GM19324 (cell line): ENCODE measurements at regions not wholly inside any gene's neighbourhood (a gene's known extent, or its start where the extent isn't known, plus 50 kb on each side); places are given as distances from the start of the nearest gene placed in this dataset.
A peak's percentile ranks its signal among the peaks of the same experiment; 100 is the strongest.
"Not testable (repeated sequence)": the region's sequence is repeated elsewhere in the genome, so short reads cannot be mapped to it uniquely, and the experiment has no call there.

Experiments
- ATAC-seq: cut with Tn5 transposase; IDR thresholded peaks from one replicate; pipeline ENCODE4 v1.9.1; 2021; ENCODE audit warnings: mild to moderate bottlenecking, moderate library complexity; ENCODE audit not compliant: unreplicated experiment, low FRiP score

GRCh38 chr7:89760690-89761089 lies 393.6 kb upstream of the STEAP1 start:
- ATAC-seq = no peak

DNA sequence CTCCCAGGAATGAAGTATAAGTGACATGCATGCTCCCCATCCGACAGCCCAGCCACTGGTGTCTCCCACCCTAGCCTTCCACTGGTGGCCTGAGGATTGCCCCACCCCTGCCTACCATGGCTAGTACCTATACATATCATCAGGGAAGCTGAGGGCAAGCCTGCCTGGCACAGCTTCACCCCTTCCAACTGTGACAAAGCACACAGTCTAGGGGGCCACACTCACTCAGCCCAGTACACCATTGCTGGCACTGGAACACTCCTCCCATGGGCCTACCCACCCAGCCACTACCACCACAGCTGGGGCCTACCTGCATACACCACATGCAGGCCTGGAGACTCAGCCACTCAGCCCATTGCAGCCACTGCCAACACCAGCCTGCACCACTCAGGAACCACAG lies 393.1 kb upstream of the STEAP1 start:
- ATAC-seq = no peak

DNA sequence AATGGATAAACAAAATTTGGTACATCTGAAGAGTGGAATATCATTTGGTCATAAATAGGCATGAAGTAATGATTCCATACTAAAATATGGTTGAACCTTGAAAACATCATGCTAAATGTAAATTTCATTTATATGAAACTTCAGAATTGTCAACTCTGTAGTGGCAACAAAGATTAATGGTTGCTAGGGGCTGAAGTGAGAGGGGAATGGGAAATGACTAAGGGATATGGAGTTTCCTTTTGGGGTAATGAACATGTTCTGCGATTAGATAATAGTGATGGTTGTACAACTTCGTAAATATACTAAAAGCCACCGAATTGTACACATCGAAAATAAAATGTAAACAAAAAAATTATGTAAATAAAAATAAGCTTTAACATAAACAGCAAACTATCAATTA lies 384.1 kb upstream of the STEAP1 start:
- no peak for ATAC-seq

GRCh38 chr7:89771003-89771636 lies 383.1 kb upstream of the STEAP1 start:
- no peak for ATAC-seq

GRCh38 chr7:89772276-89772675 lies 382.0 kb upstream of the STEAP1 start:
- no peak for ATAC-seq

- no peak for ATAC-seq
These were observed 380.7 kb upstream of the STEAP1 start for GRCh38 chr7:89773611-89774010.

DNA sequence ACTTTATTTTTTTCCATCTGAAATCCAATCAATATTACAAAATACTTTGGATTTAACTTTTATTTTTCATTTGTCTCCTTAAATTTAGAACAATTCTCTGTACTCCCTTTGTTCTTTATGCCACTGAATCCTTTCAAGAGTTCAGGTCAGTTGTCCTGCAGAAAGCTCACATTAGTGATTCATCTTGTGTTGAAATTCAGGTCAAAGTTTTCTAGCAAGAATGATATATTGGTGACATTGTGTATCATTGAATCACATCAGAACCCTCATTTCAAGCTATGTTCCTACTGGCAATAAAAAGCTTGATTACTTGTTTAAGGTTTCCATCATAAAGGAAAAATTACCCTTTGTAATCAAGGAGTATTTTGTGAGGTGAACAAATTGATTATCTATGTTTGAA lies 378.8 kb upstream of the STEAP1 start:
- no peak for ATAC-seq

- ATAC-seq = no peak
These were observed 377.3 kb upstream of the STEAP1 start for GRCh38 chr7:89776980-89777379.

DNA sequence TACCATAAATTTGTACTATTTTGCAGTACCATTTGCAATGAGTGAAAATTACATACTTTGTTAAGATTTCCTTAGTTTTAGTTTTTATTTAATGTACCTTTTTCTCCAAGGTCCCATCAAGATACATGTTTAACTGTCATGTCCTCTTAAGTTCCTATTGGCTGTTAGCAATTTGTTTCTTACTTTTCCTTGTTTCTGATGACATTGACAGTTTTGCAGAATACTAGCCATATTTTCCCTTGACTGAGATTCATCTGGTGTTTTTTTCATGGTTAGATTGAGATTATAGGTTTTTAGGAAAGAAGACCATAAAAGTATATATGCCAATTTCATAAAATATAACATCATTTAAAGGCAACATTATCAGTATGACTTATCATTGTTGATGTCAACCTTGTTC lies 376.8 kb upstream of the STEAP1 start:
- no peak for ATAC-seq

DNA sequence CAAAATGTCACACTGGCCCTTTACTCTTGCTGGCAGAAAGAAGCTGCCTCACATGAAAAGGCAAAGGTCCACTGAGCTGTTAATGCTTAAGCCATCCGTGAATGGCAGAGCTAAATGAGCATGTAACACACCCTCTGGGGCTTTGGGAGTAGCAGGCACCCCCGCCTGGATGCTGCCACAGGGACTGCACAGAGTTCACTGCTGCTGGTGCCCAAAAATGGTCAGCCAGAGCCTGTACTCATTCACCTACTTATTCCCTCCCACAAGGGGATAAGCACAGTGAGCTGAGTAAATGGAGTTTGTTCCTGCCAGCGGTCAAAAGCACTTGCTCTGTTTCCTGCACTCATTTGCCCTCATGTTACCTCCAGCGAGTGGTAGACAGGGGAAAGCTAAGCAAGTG lies 374.0 kb upstream of the STEAP1 start:
- no peak for ATAC-seq

DNA sequence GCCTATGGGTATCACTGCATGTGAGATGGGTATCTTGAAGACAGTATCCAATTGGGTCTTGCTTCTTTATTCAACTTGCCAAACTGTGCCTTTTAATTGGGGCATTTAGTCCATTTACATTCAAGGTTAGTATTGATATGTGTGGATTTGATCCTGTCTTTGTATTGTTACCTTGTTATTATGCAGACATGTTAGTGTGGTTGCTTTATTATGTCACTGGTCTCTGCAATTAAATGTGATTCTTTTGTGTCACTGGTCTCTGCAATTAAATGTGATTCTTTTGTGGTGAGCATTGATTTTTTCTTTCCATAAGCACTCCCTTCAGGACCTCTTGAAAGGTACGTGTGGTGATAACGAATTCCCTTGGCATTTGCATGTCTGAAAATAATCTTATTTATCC lies 357.8 kb upstream of the STEAP1 start:
- ATAC-seq = no peak

DNA sequence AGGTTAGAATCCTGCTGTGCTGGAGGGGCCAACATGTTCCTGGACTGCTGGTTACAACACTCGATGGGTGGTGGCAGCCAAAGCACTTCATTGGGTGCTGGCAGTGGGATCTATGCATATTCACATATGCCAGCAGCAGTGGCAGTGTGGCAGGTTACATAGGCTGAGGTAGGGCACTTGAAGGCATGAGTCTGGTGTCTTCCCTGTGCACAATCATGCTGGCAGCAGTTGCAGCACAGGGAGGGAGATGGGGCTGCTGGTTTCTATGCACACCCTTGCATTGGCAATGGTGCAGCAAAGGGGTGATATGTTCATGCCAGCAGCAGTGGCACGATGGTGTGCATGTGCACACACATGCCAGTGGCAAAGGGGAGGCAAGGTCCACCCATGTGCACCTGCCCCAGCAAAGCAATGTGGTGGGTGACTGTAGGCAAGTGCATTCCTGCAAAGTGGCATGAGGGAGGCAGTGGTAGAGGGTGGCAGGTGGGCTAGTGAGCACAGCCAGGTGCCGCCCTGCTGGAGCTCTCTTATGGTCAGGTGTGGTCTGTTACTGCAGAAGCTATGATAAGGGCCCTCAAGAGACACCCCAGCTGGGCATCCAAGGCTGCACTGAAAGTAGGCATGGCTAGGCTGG lies 356.2 kb upstream of the STEAP1 start:
- ATAC-seq = no peak

GRCh38 chr7:89798599-89798996 lies 355.7 kb upstream of the STEAP1 start:
- no peak for ATAC-seq

DNA sequence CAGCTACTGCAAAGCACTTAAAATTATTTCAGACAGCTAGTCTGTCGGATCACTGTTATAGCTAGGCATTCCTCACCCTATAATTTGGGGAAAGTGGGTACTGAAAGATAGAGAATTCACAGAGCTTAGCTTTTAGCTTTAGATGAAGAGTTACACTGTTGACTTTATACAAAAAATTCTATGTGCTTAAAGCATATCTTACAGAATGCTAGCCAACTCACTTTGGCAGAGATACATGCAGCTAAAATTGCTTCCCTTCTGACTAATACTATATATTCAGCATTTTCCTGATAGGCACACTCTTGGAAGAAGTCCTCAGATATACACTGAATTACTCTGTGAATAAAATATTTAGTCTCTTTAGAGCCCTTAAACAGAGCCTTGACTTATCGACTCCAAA lies 353.5 kb upstream of the STEAP1 start:
- no peak for ATAC-seq

DNA sequence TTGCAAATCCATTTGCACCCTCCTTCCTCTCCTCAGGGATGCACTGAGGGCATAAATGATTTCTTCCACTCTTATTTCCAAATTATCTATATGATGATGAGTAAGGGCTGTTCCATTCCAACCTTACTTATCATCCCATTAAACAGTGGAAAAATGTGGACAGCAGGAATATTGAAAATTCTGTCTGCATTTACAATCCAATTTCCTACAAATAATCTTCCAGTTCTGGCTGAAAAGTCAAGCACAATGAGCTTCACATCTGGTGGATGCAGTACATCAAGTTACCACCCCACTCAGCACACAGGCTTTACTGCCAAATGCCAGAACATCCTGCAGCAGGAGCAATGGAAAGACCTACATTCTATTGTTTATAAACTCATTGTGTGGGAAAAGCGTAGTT lies 345.0 kb upstream of the STEAP1 start:
- ATAC-seq = no peak

- ATAC-seq = no peak
These were observed 341.2 kb upstream of the STEAP1 start for GRCh38 chr7:89813081-89813480.

- no peak for ATAC-seq
These were observed 328.1 kb upstream of the STEAP1 start for GRCh38 chr7:89826121-89826520.

GRCh38 chr7:89826557-89826956 lies 327.7 kb upstream of the STEAP1 start:
- no peak for ATAC-seq

GRCh38 chr7:89837515-89837914 lies 316.8 kb upstream of the STEAP1 start:
- no peak for ATAC-seq

- ATAC-seq = peak; percentile 65
These were observed 314.9 kb upstream of the STEAP1 start for GRCh38 chr7:89839329-89839728.

GRCh38 chr7:89845952-89846351 lies 308.3 kb upstream of the STEAP1 start:
- ATAC-seq = no peak

DNA sequence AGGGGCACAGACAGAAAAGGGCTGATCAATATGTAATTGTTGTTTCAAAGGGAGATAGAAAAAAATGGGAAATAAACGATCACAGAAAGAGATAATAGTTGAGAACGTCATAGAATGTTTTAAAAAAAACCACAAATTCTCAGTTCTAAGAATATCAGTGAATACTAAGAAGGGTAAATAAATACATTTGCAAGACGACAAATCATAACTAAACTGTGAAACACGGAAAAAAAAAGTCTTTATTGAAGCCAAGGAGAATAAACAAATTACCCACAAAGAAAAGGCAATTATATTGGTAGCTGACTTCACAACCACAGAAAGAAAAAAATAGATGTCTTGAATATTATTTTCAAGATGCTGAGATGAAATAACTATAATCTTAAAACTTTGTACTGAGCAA lies 305.2 kb upstream of the STEAP1 start:
- no peak for ATAC-seq

DNA sequence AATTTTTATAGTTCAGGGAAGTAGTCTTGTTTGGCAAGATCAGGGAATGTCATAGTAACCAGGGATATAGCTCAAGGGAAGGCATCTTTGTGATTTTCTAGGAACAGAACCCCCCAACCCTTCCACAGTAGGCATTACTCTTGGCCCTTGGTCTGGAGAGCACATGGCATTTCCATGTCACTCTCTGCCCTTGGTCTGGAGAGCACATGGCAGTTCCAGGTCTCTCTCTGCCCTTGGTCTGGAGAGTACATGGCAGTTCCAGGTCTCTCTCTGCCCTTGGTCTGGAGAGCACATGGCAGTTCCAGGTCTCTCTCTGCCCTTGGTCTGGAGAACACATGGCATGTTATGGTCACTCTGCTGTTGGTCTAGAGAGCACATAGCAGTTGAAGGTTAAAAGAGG lies 297.2 kb upstream of the STEAP1 start:
- not testable (repeated sequence) for ATAC-seq
